ENCODE measurements at regions not wholly inside any gene's neighbourhood (a gene's known extent, or its start where the extent isn't known, plus 50 kb on each side); places are given as distances from the start of the nearest gene placed in this dataset.

DNA sequence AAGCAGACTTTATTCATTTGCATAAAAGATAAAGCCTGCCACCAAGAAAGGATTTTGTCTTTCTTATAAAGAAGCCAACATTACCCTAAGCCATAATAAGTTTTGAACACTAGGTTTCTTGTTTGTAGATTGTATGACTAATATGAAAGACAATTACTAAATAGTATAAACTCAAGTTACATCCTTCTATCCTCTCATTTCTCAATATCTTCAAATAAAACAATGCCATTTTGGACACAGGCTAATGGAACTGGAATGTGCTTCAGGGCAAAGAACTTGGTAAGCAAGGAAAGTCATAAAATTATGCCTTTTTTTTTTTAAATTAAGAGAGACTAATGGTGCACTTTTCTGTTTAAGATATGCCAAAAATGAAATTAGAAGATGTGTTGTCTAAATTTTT, 137.7 kb downstream of the DKK1 start:
- Histone ChIP-seq H3K4ac (ENCODE audit: low read depth, low read length) (no peak overlapping the region), H3K9me3 (ENCODE audit: control insufficient read depth, low read depth, low read length) (no peaks in the 10 kb centered on the region), H3K4me2 (ENCODE audit: insufficient read depth, insufficient read length, low read length) (no peak overlapping the region), H4K8ac (replicated peaks; ENCODE audit: insufficient read length, low read depth, low read length) (no peak overlapping the region), H3K23ac (ENCODE audit: insufficient read length, low read depth, low read length) (no peak overlapping the region), H3K27ac (ENCODE audit: insufficient read length, low read depth, low read length) (no peak overlapping the region), H2BK5ac (ENCODE audit: insufficient read length, low read length) (no peak overlapping the region), H3K79me2 (ENCODE audit: insufficient read depth, low read length) (no peaks in the 10 kb centered on the region), H4K20me1 (ENCODE audit: control insufficient read depth, insufficient read depth, insufficient read length) (no peaks in the 10 kb centered on the region), H3K27me3 (ENCODE audit: insufficient read depth, low read length) (no peaks in the 10 kb centered on the region; the same call in 1 of the 2 replicates), H4K5ac (ENCODE audit: insufficient read length, low read depth, low read length) (no peak overlapping the region), H2BK15ac (ENCODE audit: low read depth, low read length) (no peak overlapping the region), H3K18ac (ENCODE audit: insufficient read length, low read depth, low read length) (no peak overlapping the region), H3K79me1 (ENCODE audit: insufficient read depth, low read depth, low read length, poor library complexity, severe bottlenecking) (no peaks in the 10 kb centered on the region), H3T11ph (ENCODE audit: low read length) (no peak overlapping the region), H3K4me1 (ENCODE audit: insufficient read depth, low read length) (peaks cover 3% of the 10 kb centered on the region; the same call in 1 of the 2 replicates), H3K23me2 (ENCODE audit: insufficient read length, low read depth, low read length, poor library complexity, severe bottlenecking) (no peaks in the 10 kb centered on the region), H2AK5ac (ENCODE audit: insufficient read length, low read length) (no peak overlapping the region), H2BK20ac (ENCODE audit: low read depth, low read length, poor library complexity, severe bottlenecking) (no peak overlapping the region), H2BK12ac (ENCODE audit: insufficient read length, low read depth, low read length) (no peak overlapping the region), H3K9ac (ENCODE audit: extremely low read depth, insufficient read length, low read length) (no peak overlapping the region), H3K56ac (ENCODE audit: insufficient read length, low read depth, low read length) (no peak overlapping the region), H3K14ac (ENCODE audit: insufficient read depth, low read length) (no peak overlapping the region), H4K91ac (ENCODE audit: insufficient read length, low read depth, low read length) (no peak overlapping the region), H2AFZ (ENCODE audit: low read length) (no peak overlapping the region), H2BK120ac (ENCODE audit: low read depth, low read length, poor library complexity, severe bottlenecking) (no peak overlapping the region)
- H3K9me3 Mint-ChIP-seq = no peaks in the 10 kb centered on the region
- TF ChIP-seq, protein P1, sequence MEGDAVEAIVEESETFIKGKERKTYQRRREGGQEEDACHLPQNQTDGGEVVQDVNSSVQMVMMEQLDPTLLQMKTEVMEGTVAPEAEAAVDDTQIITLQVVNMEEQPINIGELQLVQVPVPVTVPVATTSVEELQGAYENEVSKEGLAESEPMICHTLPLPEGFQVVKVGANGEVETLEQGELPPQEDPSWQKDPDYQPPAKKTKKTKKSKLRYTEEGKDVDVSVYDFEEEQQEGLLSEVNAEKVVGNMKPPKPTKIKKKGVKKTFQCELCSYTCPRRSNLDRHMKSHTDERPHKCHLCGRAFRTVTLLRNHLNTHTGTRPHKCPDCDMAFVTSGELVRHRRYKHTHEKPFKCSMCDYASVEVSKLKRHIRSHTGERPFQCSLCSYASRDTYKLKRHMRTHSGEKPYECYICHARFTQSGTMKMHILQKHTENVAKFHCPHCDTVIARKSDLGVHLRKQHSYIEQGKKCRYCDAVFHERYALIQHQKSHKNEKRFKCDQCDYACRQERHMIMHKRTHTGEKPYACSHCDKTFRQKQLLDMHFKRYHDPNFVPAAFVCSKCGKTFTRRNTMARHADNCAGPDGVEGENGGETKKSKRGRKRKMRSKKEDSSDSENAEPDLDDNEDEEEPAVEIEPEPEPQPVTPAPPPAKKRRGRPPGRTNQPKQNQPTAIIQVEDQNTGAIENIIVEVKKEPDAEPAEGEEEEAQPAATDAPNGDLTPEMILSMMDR (conservative IDR thresholded peaks at IDR 0.05) = no peak
- no peak for DNase-seq
- no peaks in the 10 kb centered on the region for H3K36me3 Mint-ChIP-seq (ENCODE audit: insufficient read depth in 1 of 3, low read depth in 3 of 3)
- no peak overlapping the region for H3K4me3 Mint-ChIP-seq
- H3K27me3 Mint-ChIP-seq (ENCODE audit: low read depth) = no peaks in the 10 kb centered on the region
- H3K4me1 Mint-ChIP-seq = peaks cover 17 to 18% of the 10 kb centered on the region in 2 experiments
- H3K27ac Mint-ChIP-seq = no peak overlapping the region
